Gastrocnemius medialis (tissue), 4 donors: ENCODE measurements at regions not wholly inside any gene's neighbourhood (a gene's known extent, or its start where the extent isn't known, plus 50 kb on each side); places are given as distances from the start of the nearest gene placed in this dataset.

Experiments used
- ATAC-seq, 2 donors: fragments of 150-250 bp; one replicate each; pipeline ENCODE4 v1.9.1; 2016
- DNase-seq, 2 donors: peaks; one replicate each; pipeline ENCODE4 v3.0.0-alpha.2; 2019
- H3K27ac ChIP-seq, 4 donors: fragments of 200-600 bp; sonication (generic); 1 replicate in 1 of 4; 2 replicates in 3 of 4; pipeline ENCODE4 v1.5.1; 2016 to 2018; ENCODE audit warnings: mild to moderate bottlenecking in 2 of 4, moderate library complexity in 1 of 4
- H3K27me3 ChIP-seq, 3 donors: fragments of 200-600 bp; sonication (generic) in 2 of 3; 1 replicate in 1 of 3; 2 replicates in 2 of 3; pipeline versions ENCODE4 v1.5.1 to v1.6.0; 2016 to 2019; ENCODE audit warnings: mild to moderate bottlenecking in 1 of 3, moderate library complexity in 1 of 3
- H3K36me3 ChIP-seq, 2 donors: fragments of 200-600 bp; sonication (generic) in 1 of 2; one replicate each; pipeline ENCODE4 v1.5.1; 2017 to 2018
- H3K4me1 ChIP-seq, 2 donors: fragments of 200-600 bp; sonication (generic) in 1 of 2; one replicate each; pipeline ENCODE4 v1.5.1; 2016 to 2017; ENCODE audit warnings: mild to moderate bottlenecking in 2 of 2
- H3K4me3 ChIP-seq, 4 donors: fragments of 200-600 bp; sonication (generic) in 3 of 4; 1 replicate in 1 of 4; 2 replicates in 3 of 4; pipeline ENCODE4 v1.5.1; 2016 to 2019; ENCODE audit warnings: mild to moderate bottlenecking in 2 of 4
- H3K9me3 ChIP-seq, 3 donors: fragments of 200-600 bp; sonication (generic) in 2 of 3; 1 replicate in 1 of 3; 2 replicates in 2 of 3; pipeline ENCODE4 v1.5.1; 2016 to 2019
- POLR2A ChIP-seq, 2 donors: fragments of 450-650 bp; IDR thresholded peaks; one replicate each; pipeline ENCODE4 v1.6.1; 2017; ENCODE audit warnings: antibody characterized with exemption in 2 of 2, mild to moderate bottlenecking in 2 of 2, moderate library complexity in 2 of 2
- in situ Hi-C, 4 donors: fragments of 200-750 bp; cut with MboI; loops; one replicate each; pipeline versions ENCODE4 v1.15.0 to v1.8.0; 2017; ENCODE audit warnings: low sequenced_read_pairs in 4 of 4
- intact Hi-C: fragments of 100-400 bp; cut with DNase I; formaldehyde crosslinking; loops from one replicate; pipeline ENCODE4 v1.15.1; 2023; ENCODE audit warnings: low total_unique reads
- TF ChIP-seq, protein P1 (sequence below), 5 experiments: fragments of 450-650 bp in 3 of 5; fragments of 200-600 bp in 2 of 5; sonication (generic) in 2 of 5; IDR thresholded peaks in 4 of 5; conservative IDR thresholded peaks in 1 of 5; 1 replicate in 4 of 5; 2 replicates in 1 of 5; pipeline ENCODE4 v1.5.1; 2016 to 2019; ENCODE audit warnings: antibody characterized with exemption in 5 of 5, mild to moderate bottlenecking in 3 of 5, moderate library complexity in 3 of 5

DNA sequence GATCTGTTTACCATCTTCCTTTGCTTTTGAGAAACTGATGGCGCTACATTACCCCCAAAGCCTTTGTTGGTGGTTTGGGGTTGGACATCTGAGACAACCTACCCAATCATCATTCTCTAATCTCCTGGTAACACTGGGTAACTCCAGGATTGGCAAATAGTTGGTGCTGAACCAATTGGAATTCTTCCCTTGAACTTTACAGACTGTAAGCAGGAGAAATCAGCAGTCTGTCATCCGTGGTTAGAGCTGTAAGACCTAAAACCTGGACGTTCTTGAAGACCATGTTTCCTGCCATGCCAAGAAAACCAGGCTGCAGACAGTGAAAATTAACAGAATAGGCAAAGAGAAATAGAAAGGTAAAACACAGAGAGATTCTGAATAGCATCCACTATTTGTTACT lies 398.8 kb upstream of the SALL1 start:
- Histone ChIP-seq H3K9me3 (no peaks in the 10 kb centered on the region), H3K4me1 (no peaks in the 10 kb centered on the region), H3K27me3 (no peaks in the 10 kb centered on the region), H3K27ac (no peak overlapping the region), H3K4me3 (no peak overlapping the region), H3K36me3 (no peaks in the 10 kb centered on the region)
- no peak for TF ChIP-seq POLR2A (IDR thresholded peaks at IDR 0.05)
- TF ChIP-seq, protein P1, sequence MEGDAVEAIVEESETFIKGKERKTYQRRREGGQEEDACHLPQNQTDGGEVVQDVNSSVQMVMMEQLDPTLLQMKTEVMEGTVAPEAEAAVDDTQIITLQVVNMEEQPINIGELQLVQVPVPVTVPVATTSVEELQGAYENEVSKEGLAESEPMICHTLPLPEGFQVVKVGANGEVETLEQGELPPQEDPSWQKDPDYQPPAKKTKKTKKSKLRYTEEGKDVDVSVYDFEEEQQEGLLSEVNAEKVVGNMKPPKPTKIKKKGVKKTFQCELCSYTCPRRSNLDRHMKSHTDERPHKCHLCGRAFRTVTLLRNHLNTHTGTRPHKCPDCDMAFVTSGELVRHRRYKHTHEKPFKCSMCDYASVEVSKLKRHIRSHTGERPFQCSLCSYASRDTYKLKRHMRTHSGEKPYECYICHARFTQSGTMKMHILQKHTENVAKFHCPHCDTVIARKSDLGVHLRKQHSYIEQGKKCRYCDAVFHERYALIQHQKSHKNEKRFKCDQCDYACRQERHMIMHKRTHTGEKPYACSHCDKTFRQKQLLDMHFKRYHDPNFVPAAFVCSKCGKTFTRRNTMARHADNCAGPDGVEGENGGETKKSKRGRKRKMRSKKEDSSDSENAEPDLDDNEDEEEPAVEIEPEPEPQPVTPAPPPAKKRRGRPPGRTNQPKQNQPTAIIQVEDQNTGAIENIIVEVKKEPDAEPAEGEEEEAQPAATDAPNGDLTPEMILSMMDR (IDR thresholded peaks at IDR 0.05 in 4 of 5, conservative IDR thresholded peaks at IDR 0.05 in 1 of 5), result no peak
- DNase-seq, result no peak
- no peak for ATAC-seq
- intact Hi-C loops, result no loop called here
- in situ Hi-C loops, result no loop called here

DNA sequence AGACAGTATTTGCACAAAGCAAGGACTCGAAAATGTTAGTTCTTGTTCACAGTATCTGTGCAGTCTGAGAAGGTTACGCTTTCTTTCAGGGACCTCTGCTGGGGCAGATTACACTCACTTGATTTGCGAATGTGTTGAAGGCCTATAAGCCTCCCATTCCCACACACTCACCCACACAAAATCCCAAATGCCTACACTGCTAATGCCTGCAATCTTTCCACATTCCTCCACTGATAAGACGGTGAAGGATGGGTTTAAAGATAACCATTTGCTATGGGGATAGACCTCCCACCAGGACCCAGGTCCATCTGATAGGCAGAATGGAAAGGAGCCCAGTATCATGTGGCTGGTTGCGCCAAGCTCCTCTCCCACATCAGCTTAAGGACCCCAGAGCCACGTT lies 394.9 kb upstream of the SALL1 start:
- H3K4me3 ChIP-seq, result no peak overlapping the region
- no peak overlapping the region for H3K27ac ChIP-seq
- DNase-seq (no peak), ATAC-seq (no peak)
- H3K36me3 ChIP-seq, result no peaks in the 10 kb centered on the region
- no peaks in the 10 kb centered on the region for H3K4me1 ChIP-seq
- intact Hi-C loops, result no loop called here
- in situ Hi-C loops, result no loop called here
- no peak for TF ChIP-seq POLR2A (IDR thresholded peaks at IDR 0.05)
- TF ChIP-seq, protein P1 (IDR thresholded peaks at IDR 0.05 in 4 of 5, conservative IDR thresholded peaks at IDR 0.05 in 1 of 5), result no peak
- H3K27me3 ChIP-seq, result no peaks in the 10 kb centered on the region
- no peaks in the 10 kb centered on the region for H3K9me3 ChIP-seq

DNA sequence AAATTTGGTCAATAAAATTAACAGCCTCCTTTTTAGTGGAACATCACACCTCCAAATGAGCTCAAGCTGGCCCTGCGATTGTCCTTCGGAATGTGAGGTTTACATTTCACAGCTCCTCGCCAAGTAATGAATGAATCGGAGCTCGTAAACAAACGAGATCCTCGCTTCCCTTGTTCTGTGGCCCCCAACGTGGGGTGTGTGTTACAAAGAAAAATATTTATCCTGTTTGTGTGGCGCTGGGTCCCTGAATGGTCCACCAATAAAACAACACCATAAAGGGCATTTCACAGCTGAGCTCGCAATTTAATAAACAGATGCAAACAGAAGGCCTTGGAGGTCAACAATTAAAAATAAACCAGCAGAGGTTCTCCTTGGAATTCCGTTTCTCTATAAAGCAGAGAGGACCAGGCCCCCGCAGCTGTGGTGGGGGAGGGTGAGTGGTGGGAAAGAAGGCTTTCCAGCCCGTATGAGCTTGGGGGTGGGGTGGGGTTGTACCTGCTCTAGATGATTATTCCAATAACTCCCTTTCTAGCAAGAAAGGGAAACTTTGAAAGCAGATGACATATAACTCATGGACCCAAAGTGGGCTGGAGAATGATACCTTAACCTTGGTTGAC lies 393.9 kb upstream of the SALL1 start:
- DNase-seq, result no peak
- in situ Hi-C loops (no loop called here), intact Hi-C loops (no loop called here)
- TF ChIP-seq POLR2A (IDR thresholded peaks at IDR 0.05), result no peak
- TF ChIP-seq, protein P1 (IDR thresholded peaks at IDR 0.05 in 4 of 5, conservative IDR thresholded peaks at IDR 0.05 in 1 of 5), result no peak
- Histone ChIP-seq H3K27ac (no peak overlapping the region), H3K4me3 (no peak overlapping the region), H3K36me3 (no peaks in the 10 kb centered on the region), H3K27me3 (no peaks in the 10 kb centered on the region), H3K4me1 (no peaks in the 10 kb centered on the region), H3K9me3 (no peaks in the 10 kb centered on the region)
- ATAC-seq, result no peak

DNA sequence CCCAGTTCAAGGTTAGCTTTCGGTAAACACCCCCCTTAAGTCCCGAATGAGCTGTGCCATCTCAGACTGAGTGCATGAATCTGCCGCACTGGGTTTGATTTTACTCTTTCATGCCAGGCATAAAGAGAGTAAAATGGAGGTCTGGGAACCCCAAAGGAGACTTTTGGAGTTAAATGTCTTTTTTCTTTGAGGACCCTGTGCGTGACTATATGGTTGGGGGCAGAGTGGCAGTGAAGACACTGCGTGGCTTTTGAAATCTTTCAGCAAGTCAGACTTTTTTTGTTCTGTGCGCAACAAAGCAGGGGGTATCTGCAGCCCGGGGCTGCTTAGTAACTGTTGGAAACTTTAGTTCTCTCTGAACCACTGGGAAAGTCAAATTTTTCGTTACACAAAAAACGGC lies 392.9 kb upstream of the SALL1 start:
- no peaks in the 10 kb centered on the region for H3K27me3 ChIP-seq
- in situ Hi-C loops, result no loop called here
- ATAC-seq (no peak), DNase-seq (no peak)
- no peak overlapping the region for H3K4me3 ChIP-seq
- H3K36me3 ChIP-seq, result no peaks in the 10 kb centered on the region
- no peaks in the 10 kb centered on the region for H3K9me3 ChIP-seq
- intact Hi-C loops, result no loop called here
- no peak overlapping the region for H3K27ac ChIP-seq
- no peaks in the 10 kb centered on the region for H3K4me1 ChIP-seq
- TF ChIP-seq, protein P1 (IDR thresholded peaks at IDR 0.05 in 4 of 5, conservative IDR thresholded peaks at IDR 0.05 in 1 of 5), result no peak
- TF ChIP-seq POLR2A (IDR thresholded peaks at IDR 0.05), result no peak
